ENCODE measurements at regions not wholly inside any gene's neighbourhood (a gene's known extent, or its start where the extent isn't known, plus 50 kb on each side); places are given as distances from the start of the nearest gene placed in this dataset.

GRCh38 chr11:79931692-79932091 is 490.9 kb upstream of the TENM4 start:
- no peaks in the 10 kb centered on the region for H3K4me1 ChIP-seq
- no peaks in the 10 kb centered on the region for H3K36me3 ChIP-seq
- ATAC-seq (no peak), DNase-seq (no peak)
- intact Hi-C loops (cut with DNase I) = no loop called here
- no peaks in the 10 kb centered on the region for H3K27me3 ChIP-seq
- TF ChIP-seq POLR2A (IDR thresholded peaks at IDR 0.05) (no peak), CTCF (IDR thresholded peaks at IDR 0.05) (no peak)
- no peak overlapping the region for H3K27ac ChIP-seq
- 85 to 97% (median 91%) methylated on average over 1 of the region's 1 CpG for WGBS, 4 donors
- no peak overlapping the region for H3K4me3 ChIP-seq
- H3K9me3 ChIP-seq = no peaks in the 10 kb centered on the region

DNA sequence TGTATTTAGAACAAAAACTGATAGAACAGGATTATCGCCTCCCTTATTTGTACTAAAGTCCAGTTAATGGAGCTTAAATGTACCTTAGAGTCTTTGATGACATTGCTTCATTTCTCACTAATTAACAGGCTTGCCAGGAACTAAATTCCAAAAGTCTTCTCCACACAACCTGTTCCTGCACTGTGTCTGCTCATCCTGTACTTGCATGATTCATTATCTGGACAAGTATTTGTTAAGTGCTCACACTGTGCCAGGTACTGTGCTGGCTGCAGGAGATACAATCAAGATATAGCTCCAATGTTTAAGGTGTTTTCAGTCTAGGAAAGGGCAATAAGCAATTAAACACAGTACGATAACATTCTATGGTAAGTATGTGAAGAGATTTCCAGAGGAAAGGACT is 485.9 kb upstream of the TENM4 start:
- ATAC-seq (no peak), DNase-seq (no peak)
- Histone ChIP-seq H3K27ac (no peak overlapping the region), H3K9me3 (no peaks in the 10 kb centered on the region), H3K4me1 (no peaks in the 10 kb centered on the region), H3K4me3 (no peak overlapping the region), H3K27me3 (no peaks in the 10 kb centered on the region), H3K36me3 (no peaks in the 10 kb centered on the region)
- intact Hi-C loops (cut with DNase I) = no loop called here
- no peak for TF ChIP-seq CTCF (IDR thresholded peaks at IDR 0.05)
- no peak for TF ChIP-seq POLR2A (IDR thresholded peaks at IDR 0.05)
- WGBS, 4 donors = 87 to 91% (median 90%) methylated on average over 2 of the region's 2 CpGs

DNA sequence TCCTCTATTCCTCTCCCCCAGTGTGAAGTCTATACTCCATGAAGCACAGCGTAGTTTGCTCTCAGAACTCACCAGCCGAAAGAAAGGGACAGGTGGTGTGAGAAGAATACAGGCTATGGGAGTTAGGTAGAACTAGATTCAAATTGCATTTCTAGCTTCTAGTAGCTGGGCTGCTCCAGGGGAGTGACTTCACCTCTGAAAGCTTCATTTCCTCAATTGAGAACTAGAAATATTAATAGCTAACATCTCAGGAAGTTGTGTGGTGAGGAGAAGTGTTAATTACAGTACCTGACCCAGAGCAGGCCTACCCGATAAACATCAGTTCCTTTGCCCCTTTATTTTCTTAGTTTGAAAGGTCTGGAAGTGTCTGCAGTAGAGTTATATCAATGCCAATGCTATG is 484.7 kb upstream of the TENM4 start:
- Histone ChIP-seq H3K4me1 (no peaks in the 10 kb centered on the region), H3K36me3 (no peaks in the 10 kb centered on the region), H3K27ac (no peak overlapping the region), H3K4me3 (no peak overlapping the region), H3K27me3 (no peaks in the 10 kb centered on the region), H3K9me3 (no peaks in the 10 kb centered on the region)
- no peak for DNase-seq
- intact Hi-C loops (cut with DNase I) = no loop called here
- WGBS, 4 donors = 85 to 93% (median 88%) methylated on average over 3 of the region's 3 CpGs
- no peak for TF ChIP-seq CTCF (IDR thresholded peaks at IDR 0.05)
- no peak for TF ChIP-seq POLR2A (IDR thresholded peaks at IDR 0.05)
- no peak for ATAC-seq

DNA sequence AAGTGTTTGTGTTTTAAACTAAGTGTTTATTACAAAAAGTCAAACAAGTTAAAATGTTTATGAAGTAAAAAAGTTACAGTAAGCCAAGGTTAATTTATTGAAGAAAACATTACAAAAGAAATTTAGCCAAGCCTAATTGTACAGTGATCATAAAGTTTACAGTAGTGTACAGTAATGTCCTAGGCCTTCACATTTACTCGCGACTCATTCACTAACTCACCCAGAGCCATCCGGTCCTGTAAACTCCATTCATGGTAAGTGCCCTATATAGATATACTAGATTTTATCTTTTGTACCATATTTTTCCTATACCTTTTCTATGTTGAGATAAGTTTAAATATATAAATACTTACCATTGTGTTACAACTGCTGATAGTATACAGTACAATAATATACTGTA is 481.8 kb upstream of the TENM4 start:
- no peaks in the 10 kb centered on the region for H3K36me3 ChIP-seq
- DNase-seq (no peak), ATAC-seq (no peak)
- TF ChIP-seq POLR2A (IDR thresholded peaks at IDR 0.05) = no peak
- peaks cover 0 to 4% (median 0%) of the 10 kb centered on the region in 12 donors for H3K4me1 ChIP-seq
- WGBS, 4 donors = 88 to 95% (median 93%) methylated on average over 3 of the region's 3 CpGs
- no peaks in the 10 kb centered on the region for H3K9me3 ChIP-seq
- H3K27ac ChIP-seq = no peak overlapping the region
- no peaks in the 10 kb centered on the region for H3K27me3 ChIP-seq
- intact Hi-C loops (cut with DNase I) = no loop called here
- no peak overlapping the region for H3K4me3 ChIP-seq

GRCh38 chr11:79920480-79920879 is 479.6 kb upstream of the TENM4 start:
- 72 to 89% (median 78%) methylated on average over 1 of the region's 1 CpG for WGBS, 4 donors
- no peak for DNase-seq
- intact Hi-C loops (cut with DNase I) = no loop called here
- H3K9me3 ChIP-seq = no peaks in the 10 kb centered on the region
- H3K4me1 ChIP-seq = peaks cover 0 to 4% (median 0%) of the 10 kb centered on the region in 12 donors
- H3K27me3 ChIP-seq = no peaks in the 10 kb centered on the region
- TF ChIP-seq POLR2A (IDR thresholded peaks at IDR 0.05) = no peak
- no peak for TF ChIP-seq CTCF (IDR thresholded peaks at IDR 0.05)
- no peak overlapping the region for H3K4me3 ChIP-seq
- no peak overlapping the region for H3K27ac ChIP-seq
- ATAC-seq = peak in 1 of 4 donors; percentile 41
- no peaks in the 10 kb centered on the region for H3K36me3 ChIP-seq

All from heart left ventricle (tissue), 16 donors.